NT2/D1 (cell line): ENCODE measurements at regions not wholly inside any gene's neighbourhood (a gene's known extent, or its start where the extent isn't known, plus 50 kb on each side); places are given as distances from the start of the nearest gene placed in this dataset.

ENCODE experiments used
- YY1 ChIP-seq: IDR thresholded peaks from 2 replicates; pipeline ENCODE4 v1.6.1; 2011; ENCODE audit not compliant: insufficient read length, insufficient read depth
- ZNF274 ChIP-seq: IDR thresholded peaks from 2 replicates; pipeline ENCODE4 v1.6.1; 2011; ENCODE audit warnings: mild to moderate bottlenecking, low read depth, low read length

DNA sequence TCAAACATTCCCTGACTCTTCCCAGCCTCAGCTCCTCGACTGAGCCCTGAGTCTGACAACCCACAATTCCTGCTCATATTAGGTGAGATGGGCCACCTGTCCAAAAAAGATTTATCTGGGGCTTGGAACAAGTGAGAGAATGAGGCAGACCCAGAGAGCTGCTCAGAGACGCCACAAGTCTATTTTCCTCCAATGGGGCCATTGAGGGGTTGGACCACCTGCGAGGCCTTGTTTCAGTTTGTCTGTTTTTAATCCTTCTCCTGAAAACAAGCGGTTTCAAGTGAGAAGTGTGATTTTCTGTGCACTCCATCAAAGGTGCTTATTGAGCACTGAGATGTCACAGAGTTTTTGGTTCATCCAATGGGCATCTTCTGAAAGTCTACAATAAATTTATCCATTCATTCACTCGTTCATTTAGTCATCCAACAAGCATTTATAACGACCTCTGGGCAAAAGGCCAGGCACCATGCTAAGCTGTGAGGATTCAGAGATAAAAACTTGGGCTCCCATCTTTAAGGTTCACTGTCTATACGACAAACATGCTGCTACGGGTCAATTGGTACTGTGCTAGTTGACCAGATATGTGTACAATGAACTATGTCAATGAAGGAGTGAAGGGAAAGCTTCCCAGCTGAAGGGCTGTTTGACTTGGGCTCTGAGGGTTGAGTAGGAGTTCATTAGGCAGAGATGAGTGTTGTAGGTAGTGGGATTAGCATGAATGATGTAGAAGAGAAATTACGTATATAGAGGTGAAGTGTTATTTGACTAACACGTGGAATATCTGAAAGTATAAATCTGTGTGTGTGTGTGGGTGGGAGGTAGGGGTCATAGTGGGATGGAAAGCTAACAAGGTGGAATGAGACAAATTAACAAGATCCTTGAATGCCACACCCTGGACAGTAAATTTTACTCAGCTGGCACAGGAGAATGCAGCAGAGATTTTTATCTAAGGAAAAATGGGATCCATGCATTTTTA, 168.9 kb downstream of the MIAT start:
- TF ChIP-seq YY1 (no peak), ZNF274 (no peak)
